ENCODE measurements at regions not wholly inside any gene's neighbourhood (a gene's known extent, or its start where the extent isn't known, plus 50 kb on each side); places are given as distances from the start of the nearest gene placed in this dataset.

DNA sequence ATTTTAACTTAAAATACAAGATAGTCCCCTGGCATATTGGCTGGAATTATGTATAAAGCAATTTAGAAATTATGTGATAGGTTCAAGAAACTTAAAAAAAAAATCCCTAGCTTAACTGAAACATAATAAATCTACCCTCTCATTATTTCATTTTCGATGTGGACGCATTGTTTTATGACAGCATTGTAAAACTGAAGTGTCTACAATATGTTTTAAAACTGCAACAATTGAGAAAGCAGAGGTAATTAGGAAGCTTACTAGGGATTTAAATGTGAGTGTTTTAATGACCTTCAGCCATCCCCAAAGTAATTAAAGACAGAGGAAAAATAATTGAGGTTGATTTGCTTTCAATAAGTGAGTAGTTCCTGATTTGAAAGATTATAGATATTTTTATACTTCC is 776.0 kb downstream of the TBC1D32 start:
- ATAC-seq = no peak
- no peak overlapping the region for H3K27ac ChIP-seq
- H3K9me3 ChIP-seq = no peaks in the 10 kb centered on the region
- intact Hi-C loops (cut with DNase I) = no loop called here
- no peaks in the 10 kb centered on the region for H3K36me3 ChIP-seq
- TF ChIP-seq, protein P1, sequence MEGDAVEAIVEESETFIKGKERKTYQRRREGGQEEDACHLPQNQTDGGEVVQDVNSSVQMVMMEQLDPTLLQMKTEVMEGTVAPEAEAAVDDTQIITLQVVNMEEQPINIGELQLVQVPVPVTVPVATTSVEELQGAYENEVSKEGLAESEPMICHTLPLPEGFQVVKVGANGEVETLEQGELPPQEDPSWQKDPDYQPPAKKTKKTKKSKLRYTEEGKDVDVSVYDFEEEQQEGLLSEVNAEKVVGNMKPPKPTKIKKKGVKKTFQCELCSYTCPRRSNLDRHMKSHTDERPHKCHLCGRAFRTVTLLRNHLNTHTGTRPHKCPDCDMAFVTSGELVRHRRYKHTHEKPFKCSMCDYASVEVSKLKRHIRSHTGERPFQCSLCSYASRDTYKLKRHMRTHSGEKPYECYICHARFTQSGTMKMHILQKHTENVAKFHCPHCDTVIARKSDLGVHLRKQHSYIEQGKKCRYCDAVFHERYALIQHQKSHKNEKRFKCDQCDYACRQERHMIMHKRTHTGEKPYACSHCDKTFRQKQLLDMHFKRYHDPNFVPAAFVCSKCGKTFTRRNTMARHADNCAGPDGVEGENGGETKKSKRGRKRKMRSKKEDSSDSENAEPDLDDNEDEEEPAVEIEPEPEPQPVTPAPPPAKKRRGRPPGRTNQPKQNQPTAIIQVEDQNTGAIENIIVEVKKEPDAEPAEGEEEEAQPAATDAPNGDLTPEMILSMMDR (IDR thresholded peaks at IDR 0.05) = no peak
- TF ChIP-seq POLR2A (IDR thresholded peaks at IDR 0.05) = no peak
- no peaks in the 10 kb centered on the region for H3K27me3 ChIP-seq
- no peak for DNase-seq
- no peaks in the 10 kb centered on the region for H3K4me1 ChIP-seq
- no peak overlapping the region for H3K4me3 ChIP-seq
- 83 to 90% (median 87%) methylated on average over 2 of the region's 2 CpGs for WGBS, 4 donors

DNA sequence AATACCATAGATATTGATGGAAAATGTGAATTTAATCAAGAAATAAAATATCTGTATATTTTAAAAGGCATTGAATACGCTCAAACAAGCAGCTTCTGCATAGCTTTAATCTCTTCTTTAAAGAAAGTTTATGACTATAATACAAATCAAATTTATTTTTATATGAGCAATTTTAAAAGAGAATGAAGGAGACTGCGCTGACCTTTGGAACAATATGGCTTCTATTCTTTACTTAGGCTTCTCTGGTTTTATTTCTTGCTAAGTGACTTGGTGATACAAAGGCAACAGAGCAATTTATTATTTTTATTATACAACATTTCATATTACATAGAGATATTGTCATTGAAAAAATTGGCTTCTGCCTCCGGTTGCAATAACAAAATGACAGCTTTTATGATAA is 776.7 kb downstream of the TBC1D32 start:
- TF ChIP-seq POLR2A (IDR thresholded peaks at IDR 0.05) = no peak
- 68 to 83% (median 69%) methylated on average over 3 of the region's 3 CpGs for WGBS, 4 donors
- intact Hi-C loops (cut with DNase I) = no loop called here
- no peak for ATAC-seq
- no peaks in the 10 kb centered on the region for H3K9me3 ChIP-seq
- no peak overlapping the region for H3K27ac ChIP-seq
- no peaks in the 10 kb centered on the region for H3K27me3 ChIP-seq
- no peak overlapping the region for H3K4me3 ChIP-seq
- no peaks in the 10 kb centered on the region for H3K36me3 ChIP-seq
- no peaks in the 10 kb centered on the region for H3K4me1 ChIP-seq
- no peak for DNase-seq

DNA sequence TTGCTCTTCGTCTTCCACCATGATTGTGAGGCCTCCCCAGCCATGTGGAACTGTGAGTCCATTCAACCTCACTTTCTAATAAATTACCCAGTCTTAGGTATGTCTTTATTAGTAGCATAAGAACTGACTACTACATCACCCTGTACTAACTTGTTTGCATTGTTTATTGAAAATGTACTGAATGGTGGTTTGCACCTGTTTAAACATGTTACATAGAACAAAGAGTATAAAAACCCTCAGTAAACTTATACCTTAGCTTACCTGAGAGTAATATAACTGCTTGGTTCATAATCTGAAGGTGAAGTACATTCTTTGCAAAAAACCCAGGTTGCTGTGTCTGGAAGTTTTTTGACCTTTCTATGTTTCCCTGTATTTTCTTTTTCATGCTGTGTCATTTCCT is 777.8 kb downstream of the TBC1D32 start:
- H3K9me3 ChIP-seq = no peaks in the 10 kb centered on the region
- no peaks in the 10 kb centered on the region for H3K4me1 ChIP-seq
- no peak for TF ChIP-seq POLR2A (IDR thresholded peaks at IDR 0.05)
- TF ChIP-seq, protein P1 (IDR thresholded peaks at IDR 0.05) = no peak
- intact Hi-C loops (cut with DNase I) = no loop called here
- 77 to 82% (median 80%) methylated on average over 1 of the region's 1 CpG for WGBS, 4 donors
- no peak for ATAC-seq
- H3K27ac ChIP-seq = no peak overlapping the region
- H3K27me3 ChIP-seq = no peaks in the 10 kb centered on the region
- no peaks in the 10 kb centered on the region for H3K36me3 ChIP-seq
- no peak for DNase-seq
- H3K4me3 ChIP-seq = no peak overlapping the region

DNA sequence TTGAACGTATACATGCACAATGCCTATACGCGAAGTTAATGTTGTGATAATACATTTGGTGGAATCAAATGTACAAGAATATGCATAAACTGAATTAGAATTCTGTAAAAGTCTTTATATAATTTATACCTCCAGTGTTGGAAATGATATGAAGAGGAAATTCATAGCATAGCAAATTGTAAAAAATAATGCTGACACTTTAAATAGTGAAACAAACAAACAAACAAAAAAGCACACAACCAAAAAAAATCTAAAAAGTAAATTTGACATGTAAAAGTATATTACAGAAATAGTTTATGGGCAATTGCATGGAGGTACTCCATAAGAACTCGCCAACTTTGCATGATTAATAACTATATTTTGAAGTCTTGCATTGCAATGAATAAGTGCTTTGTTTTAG is 780.9 kb downstream of the TBC1D32 start:
- no peak overlapping the region for H3K4me3 ChIP-seq
- H3K4me1 ChIP-seq = no peaks in the 10 kb centered on the region
- H3K27me3 ChIP-seq = no peaks in the 10 kb centered on the region
- no peaks in the 10 kb centered on the region for H3K9me3 ChIP-seq
- DNase-seq (no peak), ATAC-seq (no peak)
- no peak for TF ChIP-seq POLR2A (IDR thresholded peaks at IDR 0.05)
- TF ChIP-seq, protein P1 (IDR thresholded peaks at IDR 0.05) = no peak
- H3K27ac ChIP-seq = no peak overlapping the region
- intact Hi-C loops (cut with DNase I) = no loop called here
- 83 to 89% (median 86%) methylated on average over 4 of the region's 4 CpGs for WGBS, 4 donors
- no peaks in the 10 kb centered on the region for H3K36me3 ChIP-seq

DNA sequence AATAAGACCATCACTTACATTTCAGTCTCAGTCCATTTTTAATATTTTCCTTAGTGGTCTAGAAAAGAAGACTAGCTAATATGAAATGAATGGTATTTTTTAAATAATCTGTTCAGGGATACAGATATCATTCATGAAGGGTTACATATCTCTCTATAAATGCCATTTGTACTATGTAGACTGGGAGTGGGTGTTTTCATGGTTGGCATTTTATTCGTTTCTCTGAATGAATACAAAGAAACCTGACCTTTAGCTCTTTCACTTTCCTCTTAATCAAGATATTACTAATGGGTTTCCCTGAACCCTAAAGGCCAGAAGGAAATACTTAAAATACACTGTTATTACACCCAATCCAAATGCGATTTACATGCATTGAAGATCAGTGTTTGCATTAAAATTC is 788.9 kb downstream of the TBC1D32 start:
- Histone ChIP-seq H3K9me3 (no peaks in the 10 kb centered on the region), H3K4me3 (no peak overlapping the region), H3K27ac (no peak overlapping the region), H3K36me3 (no peaks in the 10 kb centered on the region), H3K4me1 (no peaks in the 10 kb centered on the region), H3K27me3 (no peaks in the 10 kb centered on the region)
- 64 to 76% (median 67%) methylated on average over 2 of the region's 2 CpGs for WGBS, 4 donors
- intact Hi-C loops (cut with DNase I) = no loop called here
- DNase-seq (no peak), ATAC-seq (no peak)
- no peak for TF ChIP-seq POLR2A (IDR thresholded peaks at IDR 0.05)
- TF ChIP-seq, protein P1 (IDR thresholded peaks at IDR 0.05) = no peak

All from heart left ventricle (tissue), 16 donors.